ENCODE measurements at regions not wholly inside any gene's neighbourhood (a gene's known extent, or its start where the extent isn't known, plus 50 kb on each side); places are given as distances from the start of the nearest gene placed in this dataset.

DNA sequence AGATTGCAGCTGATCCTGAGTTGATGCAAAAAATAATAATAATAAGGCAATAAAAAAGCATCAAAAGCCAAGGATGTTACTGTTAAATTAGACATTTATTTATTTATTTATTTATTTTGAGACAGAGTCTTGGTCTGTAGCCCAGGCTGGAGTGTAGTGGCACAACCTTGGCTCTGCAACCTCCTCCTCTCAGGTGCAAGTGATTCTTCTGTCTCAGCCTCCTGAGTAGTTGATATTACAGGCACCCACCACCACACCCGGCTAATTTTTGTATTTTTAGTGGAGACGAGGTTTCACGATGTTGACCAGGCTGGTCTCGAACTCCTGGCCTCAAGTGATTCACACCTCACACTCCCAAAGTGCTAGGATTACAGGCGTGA, 465.5 kb upstream of the NRP1 start:
- H3K4me1 ChIP-seq, result peaks cover 0 to 3% (median 0%) of the 10 kb centered on the region in 10 experiments; a peak in 2 of 20 replicates

DNA sequence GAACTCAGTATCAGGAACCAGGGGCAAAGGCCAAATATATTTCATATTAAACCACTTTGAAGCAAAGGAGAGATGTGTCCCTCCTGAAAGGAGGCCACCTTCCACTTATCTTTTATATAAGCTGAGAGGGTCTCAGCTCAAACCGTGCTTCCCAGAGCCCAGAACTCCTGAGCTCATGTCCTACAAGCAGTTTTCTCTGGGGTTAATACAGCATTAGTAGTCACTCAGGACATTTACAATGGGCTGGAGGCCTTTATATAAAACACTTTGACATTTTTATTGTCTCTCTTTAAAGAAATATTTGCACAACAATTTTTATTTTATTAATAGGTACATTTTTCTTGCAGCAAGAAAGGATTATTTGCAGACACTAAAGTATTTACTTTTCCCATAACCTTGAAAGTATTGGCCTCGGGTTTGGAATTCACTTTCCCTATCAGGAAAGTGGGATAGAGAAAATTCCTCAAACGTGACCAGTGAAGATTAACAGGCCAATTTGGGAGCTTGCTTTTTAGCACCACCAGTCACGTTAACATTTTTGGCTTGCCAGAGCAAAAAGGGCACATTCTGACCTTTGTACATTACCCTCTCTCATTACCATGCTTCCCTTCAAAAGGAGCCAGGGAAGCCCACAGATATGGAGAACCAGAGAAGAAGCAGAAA, 464.9 kb upstream of the NRP1 start:
- H3K4me2 ChIP-seq, result no peak overlapping the region

More for the DNA sequence above, 465.5 kb upstream of the NRP1 start:
- Histone ChIP-seq H3K4me3 (no peak overlapping the region), H3K27me3 (no peaks in the 10 kb centered on the region), H3K9me3 (replicated peaks in 1 of 11) (no peaks in the 10 kb centered on the region; a peak in 1 of 22 replicates), H4K20me1 (no peaks in the 10 kb centered on the region), H3K9ac (no peak overlapping the region), H3K27ac (no peak overlapping the region), H3K4me2 (no peak overlapping the region), H3K36me3 (no peaks in the 10 kb centered on the region)
- TF ChIP-seq Cebpa-rat (IDR thresholded peaks at IDR 0.05), result no peak

GRCh38 chr10:33798754-33799153, 464.3 kb upstream of the NRP1 start:
- H3K4me2 ChIP-seq, result no peak overlapping the region
- H4K20me1 ChIP-seq, result no peaks in the 10 kb centered on the region
- peaks cover 0 to 9% (median 0%) of the 10 kb centered on the region in 10 experiments; a peak in 6 of 20 replicates for H3K4me1 ChIP-seq
- H3K27me3 ChIP-seq, result no peaks in the 10 kb centered on the region
- H3K27ac ChIP-seq, result no peak overlapping the region
- no peaks in the 10 kb centered on the region for H3K36me3 ChIP-seq
- TF ChIP-seq Cebpa-rat (IDR thresholded peaks at IDR 0.05), result no peak
- H3K9ac ChIP-seq, result no peak overlapping the region
- no peaks in the 10 kb centered on the region; a peak in 1 of 22 replicates for H3K9me3 ChIP-seq (replicated peaks in 1 of 11)
- no peak overlapping the region for H3K4me3 ChIP-seq

More for the DNA sequence above, 464.9 kb upstream of the NRP1 start:
- H3K36me3 ChIP-seq, result no peaks in the 10 kb centered on the region
- no peaks in the 10 kb centered on the region; a peak in 1 of 22 replicates for H3K9me3 ChIP-seq (replicated peaks in 1 of 11)
- no peaks in the 10 kb centered on the region for H3K27me3 ChIP-seq
- TF ChIP-seq Cebpa-rat (IDR thresholded peaks at IDR 0.05), result no peak
- H3K4me1 ChIP-seq, result peaks cover 0 to 3% (median 0%) of the 10 kb centered on the region in 10 experiments; a peak in 5 of 20 replicates
- H3K4me3 ChIP-seq, result no peak overlapping the region
- H4K20me1 ChIP-seq, result no peaks in the 10 kb centered on the region
- no peak overlapping the region for H3K27ac ChIP-seq
- no peak overlapping the region for H3K9ac ChIP-seq

- H3K4me2 ChIP-seq, result no peak overlapping the region
- no peaks in the 10 kb centered on the region for H3K27me3 ChIP-seq
- no peaks in the 10 kb centered on the region for H4K20me1 ChIP-seq
- no peak overlapping the region for H3K27ac ChIP-seq
- peaks cover 0 to 12% (median 0%) of the 10 kb centered on the region in 10 experiments; a peak in 4 of 20 replicates for H3K4me1 ChIP-seq
- no peaks in the 10 kb centered on the region; a peak in 1 of 22 replicates for H3K9me3 ChIP-seq (replicated peaks in 1 of 11)
- TF ChIP-seq Cebpa-rat (IDR thresholded peaks at IDR 0.05), result no peak
- no peaks in the 10 kb centered on the region for H3K36me3 ChIP-seq
- no peak overlapping the region for H3K4me3 ChIP-seq
- H3K9ac ChIP-seq, result no peak overlapping the region
Observed at GRCh38 chr10:33796680-33797079, 462.2 kb upstream of the NRP1 start.

- no peak overlapping the region for H3K4me3 ChIP-seq
- H3K27me3 ChIP-seq, result no peaks in the 10 kb centered on the region
- H3K4me1 ChIP-seq, result peaks cover 0 to 12% (median 0%) of the 10 kb centered on the region in 10 experiments; a peak in 4 of 20 replicates
- no peak overlapping the region for H3K9ac ChIP-seq
- H3K9me3 ChIP-seq (replicated peaks in 1 of 11), result no peaks in the 10 kb centered on the region; a peak in 1 of 22 replicates
- TF ChIP-seq Cebpa-rat (IDR thresholded peaks at IDR 0.05), result no peak
- H3K36me3 ChIP-seq, result no peaks in the 10 kb centered on the region
- H3K27ac ChIP-seq, result no peak overlapping the region
- H3K4me2 ChIP-seq, result no peak overlapping the region
- no peaks in the 10 kb centered on the region for H4K20me1 ChIP-seq
Observed at GRCh38 chr10:33795529-33795928, 461.1 kb upstream of the NRP1 start.

GRCh38 chr10:33794460-33794859, 460.0 kb upstream of the NRP1 start:
- H3K4me1 ChIP-seq, result peaks cover 0 to 12% (median 0%) of the 10 kb centered on the region in 10 experiments; a peak in 4 of 20 replicates
- no peak overlapping the region for H3K9ac ChIP-seq
- no peak overlapping the region for H3K27ac ChIP-seq
- no peaks in the 10 kb centered on the region; a peak in 1 of 22 replicates for H3K9me3 ChIP-seq (replicated peaks in 1 of 11)
- H3K4me3 ChIP-seq, result no peak overlapping the region
- no peaks in the 10 kb centered on the region for H4K20me1 ChIP-seq
- no peak for TF ChIP-seq Cebpa-rat (IDR thresholded peaks at IDR 0.05)
- H3K4me2 ChIP-seq, result peak overlapping the region in 3 of 11 experiments; percentile 18 to 55 (median 45); a peak in 5 of 22 replicates
- no peaks in the 10 kb centered on the region for H3K36me3 ChIP-seq
- no peaks in the 10 kb centered on the region for H3K27me3 ChIP-seq

DNA sequence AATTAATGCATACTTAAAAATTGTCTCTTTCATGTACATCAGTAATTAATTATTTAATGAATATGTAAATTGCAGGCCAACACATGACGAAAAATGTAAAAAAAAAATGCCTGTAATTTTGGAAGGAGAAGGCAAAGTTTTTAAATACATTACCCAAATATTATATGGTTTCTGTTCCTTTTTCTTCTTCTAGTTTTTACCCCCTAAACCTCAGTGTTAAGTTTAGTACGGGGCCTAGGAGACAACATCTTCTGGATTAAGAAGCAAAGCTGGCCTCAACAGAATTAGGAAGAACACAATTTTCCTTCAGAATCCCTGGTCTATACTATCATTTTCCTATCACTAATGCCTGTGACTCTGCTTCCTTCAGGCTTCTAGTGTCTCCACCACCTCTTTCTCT, 459.3 kb upstream of the NRP1 start:
- Histone ChIP-seq H3K9me3 (replicated peaks in 1 of 11) (no peaks in the 10 kb centered on the region; a peak in 1 of 22 replicates), H3K4me2 (peak overlapping the region in 3 of 11 experiments; percentile 18 to 55 (median 45); a peak in 5 of 22 replicates), H3K27me3 (no peaks in the 10 kb centered on the region), H3K36me3 (no peaks in the 10 kb centered on the region), H4K20me1 (no peaks in the 10 kb centered on the region), H3K4me1 (peaks cover 0 to 12% (median 0%) of the 10 kb centered on the region in 10 experiments; a peak in 4 of 20 replicates), H3K9ac (no peak overlapping the region), H3K27ac (no peak overlapping the region), H3K4me3 (no peak overlapping the region)
- TF ChIP-seq Cebpa-rat (IDR thresholded peaks at IDR 0.05), result no peak

DNA sequence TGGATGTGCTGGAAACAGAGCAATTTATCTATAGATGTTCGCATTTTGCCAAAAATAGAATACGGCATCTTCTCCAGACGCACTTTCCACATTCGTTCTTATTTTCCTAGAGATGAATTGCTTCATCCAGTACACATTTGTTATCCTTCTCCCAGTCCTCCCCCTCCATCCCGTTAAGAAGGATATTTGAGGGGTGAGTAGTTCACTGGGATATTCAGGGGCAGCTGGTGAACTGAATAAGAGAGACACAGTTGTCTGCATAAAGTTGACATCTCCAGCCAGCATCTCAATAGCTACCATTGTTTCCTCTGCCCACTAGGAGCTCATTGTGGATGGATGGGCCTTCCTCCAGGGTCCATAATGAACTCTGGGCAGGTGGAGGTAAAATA, 456.8 kb upstream of the NRP1 start:
- Histone ChIP-seq H4K20me1 (no peaks in the 10 kb centered on the region), H3K36me3 (no peaks in the 10 kb centered on the region), H3K27me3 (no peaks in the 10 kb centered on the region), H3K9ac (no peak overlapping the region), H3K4me1 (peaks cover 0 to 12% (median 0%) of the 10 kb centered on the region in 10 experiments; a peak in 4 of 20 replicates), H3K9me3 (replicated peaks in 1 of 11) (no peaks in the 10 kb centered on the region; a peak in 1 of 22 replicates), H3K4me3 (no peak overlapping the region), H3K4me2 (no peak overlapping the region), H3K27ac (no peak overlapping the region)
- no peak for TF ChIP-seq Cebpa-rat (IDR thresholded peaks at IDR 0.05)

DNA sequence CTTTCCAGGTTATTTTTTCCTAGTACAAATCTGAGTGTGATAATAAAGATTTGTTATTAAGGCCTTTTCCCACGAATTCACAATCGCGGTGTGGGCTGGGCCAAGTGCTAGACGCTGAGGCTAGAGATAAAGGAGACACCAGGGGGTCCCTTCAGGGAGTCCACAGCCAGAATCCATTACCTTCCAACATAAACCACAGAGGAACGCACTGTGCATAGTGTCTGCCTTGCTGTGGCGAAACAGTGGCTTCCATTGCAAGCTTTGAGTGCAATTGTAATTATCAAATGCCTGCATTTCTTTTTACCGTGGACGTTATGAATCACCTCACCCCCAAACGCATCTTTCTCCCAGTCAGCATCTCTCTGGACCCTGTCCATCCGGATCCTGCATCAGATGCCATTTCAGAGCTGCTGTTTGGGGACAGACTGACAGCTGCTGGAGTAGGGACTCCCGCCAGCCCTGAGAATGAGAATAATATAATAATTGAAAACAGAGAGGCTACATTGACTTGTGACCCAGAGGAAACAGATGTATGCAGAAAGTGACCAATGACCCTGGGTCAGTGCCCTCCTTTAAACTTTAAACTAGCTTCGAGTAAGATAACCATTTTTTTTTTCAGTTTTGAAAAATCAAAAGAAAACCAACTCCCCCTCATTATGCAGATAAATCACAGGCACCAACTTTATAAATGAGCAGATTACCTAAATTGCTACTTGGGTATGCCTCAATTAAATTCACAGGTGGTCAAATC, 456.2 kb upstream of the NRP1 start:
- Histone ChIP-seq H3K4me1 (peaks cover 0 to 12% (median 0%) of the 10 kb centered on the region in 10 experiments; a peak in 4 of 20 replicates), H3K9ac (no peak overlapping the region), H3K36me3 (no peaks in the 10 kb centered on the region), H3K27me3 (no peaks in the 10 kb centered on the region), H4K20me1 (no peaks in the 10 kb centered on the region), H3K27ac (no peak overlapping the region), H3K4me2 (no peak overlapping the region), H3K9me3 (replicated peaks in 1 of 11) (peaks cover 0 to 2% (median 0%) of the 10 kb centered on the region in 11 experiments; a peak in 2 of 22 replicates), H3K4me3 (no peak overlapping the region)
- TF ChIP-seq Cebpa-rat (IDR thresholded peaks at IDR 0.05), result no peak

Measured in BLaER1 treated with 17β-estradiol and CSF1 and Interleukin-3, amounts not matched to agents 10 nM and 100 nM (cell line).